Smooth muscle cell (in vitro differentiated cells): ENCODE measurements at regions not wholly inside any gene's neighbourhood (a gene's known extent, or its start where the extent isn't known, plus 50 kb on each side); places are given as distances from the start of the nearest gene placed in this dataset.

Experiments
- DNase-seq: peaks from one replicate; lab custom pipeline; 2025; ENCODE audit not compliant: unreplicated experiment; lab: John Stamatoyannopoulos, UW
- H2AFZ ChIP-seq: fragments of 200-600 bp; sonication (generic); 2 replicates; pipeline ENCODE4 v1.6.0; 2016; ENCODE audit warnings: antibody characterized with exemption, low read depth, mild to moderate bottlenecking
- H3F3A ChIP-seq: fragments of 200-600 bp; sonication (generic); 2 replicates; pipeline ENCODE4 v1.6.0; 2017; ENCODE audit warnings: antibody characterized with exemption, low read depth
- H3K27ac ChIP-seq: fragments of 200-600 bp; sonication (generic); 2 replicates; pipeline ENCODE4 v1.5.1; 2016; ENCODE audit warnings: low read depth, mild to moderate bottlenecking
- H3K27me3 ChIP-seq: fragments of 200-600 bp; sonication (generic); 2 replicates; pipeline ENCODE4 v1.6.1; 2016; ENCODE audit warnings: low read depth, mild to moderate bottlenecking
- H3K36me3 ChIP-seq: fragments of 200-600 bp; sonication (generic); 2 replicates; pipeline ENCODE4 v1.5.1; 2016; ENCODE audit warnings: low read depth
- H3K4me1 ChIP-seq: fragments of 200-600 bp; sonication (generic); 2 replicates; pipeline ENCODE4 v1.5.1; 2016; ENCODE audit warnings: low read depth
- H3K4me2 ChIP-seq: fragments of 200-600 bp; sonication (generic); 2 replicates; pipeline ENCODE4 v1.6.0; 2016; ENCODE audit warnings: mild to moderate bottlenecking
- H3K4me3 ChIP-seq: fragments of 200-600 bp; sonication (generic); 2 replicates; pipeline ENCODE4 v1.5.1; 2016; ENCODE audit warnings: mild to moderate bottlenecking
- H3K79me2 ChIP-seq: fragments of 200-600 bp; sonication (generic); 2 replicates; pipeline ENCODE4 v1.6.0; 2016; ENCODE audit warnings: low read depth, mild to moderate bottlenecking
- H3K9ac ChIP-seq: fragments of 200-600 bp; sonication (generic); 2 replicates; pipeline ENCODE4 v1.6.0; 2016; ENCODE audit warnings: low read depth
- H3K9me3 ChIP-seq: fragments of 200-600 bp; sonication (generic); replicated peaks from 2 replicates; pipeline ENCODE4 v1.5.1; 2016; ENCODE audit warnings: low read depth
- H4K20me1 ChIP-seq: fragments of 200-600 bp; sonication (generic); 2 replicates; pipeline ENCODE4 v1.6.0; 2016; ENCODE audit warnings: low read depth
- WGBS: methylation state at CpG from one replicate; pipeline ENCODE4 v1.1.7; 2016; ENCODE audit warnings: low lambda C conversion rate; 5-methylcytosine and 5-hydroxymethylcytosine counted together
- TF ChIP-seq, protein P1 (sequence below): fragments of 200-600 bp; sonication (generic); IDR thresholded peaks from 2 replicates; pipeline ENCODE4 v1.5.1; 2017; ENCODE audit warnings: borderline replicate concordance, mild to moderate bottlenecking, antibody characterized with exemption; ENCODE audit not compliant: insufficient read depth, poor library complexity, severe bottlenecking

DNA sequence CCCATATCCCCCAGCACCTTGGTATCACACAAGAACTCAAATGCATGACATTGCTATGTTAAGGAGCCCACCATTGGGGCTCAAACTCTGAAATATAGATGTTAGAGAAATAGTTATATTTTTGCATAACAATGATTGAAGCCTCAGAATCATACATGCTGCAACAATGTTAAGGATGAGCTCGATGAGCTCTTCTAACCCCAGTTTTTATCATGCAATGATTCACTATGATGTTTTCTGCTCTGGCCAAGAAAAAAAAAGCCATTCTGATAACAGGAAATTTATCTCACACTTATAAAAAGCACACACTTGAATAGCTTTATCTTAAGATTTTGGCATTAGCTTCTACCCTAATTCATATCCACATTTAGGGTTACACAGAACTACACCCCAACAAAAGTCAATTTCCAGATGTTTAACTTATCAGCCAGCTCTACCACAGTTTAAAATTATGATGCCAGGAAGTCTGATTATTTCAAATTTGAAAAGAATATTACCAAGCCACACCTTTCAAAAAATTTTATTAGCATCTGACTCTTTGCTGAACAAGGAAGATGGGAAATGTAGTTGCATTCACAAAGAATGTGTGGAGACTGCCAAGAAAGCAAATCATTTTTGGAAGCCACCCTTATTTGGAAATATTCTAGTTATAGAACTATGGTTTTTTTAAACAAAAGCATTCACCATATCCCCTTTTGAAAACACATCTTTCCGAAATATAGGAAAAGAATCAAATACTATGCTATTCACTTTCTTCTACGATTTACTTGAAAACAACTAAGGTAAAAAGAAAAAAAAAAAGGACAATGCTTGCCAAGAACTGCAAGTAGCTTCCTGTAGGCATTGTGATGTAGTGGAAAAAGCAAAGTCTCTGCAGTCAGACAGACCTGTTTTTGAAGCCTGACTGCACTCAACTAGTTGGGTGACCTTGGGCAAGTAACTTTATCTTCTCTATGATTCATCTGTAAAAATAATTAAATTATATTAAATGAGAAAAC is 100.8 kb upstream of the PLS3 start:
- no peak overlapping the region for H2AFZ ChIP-seq
- H3K4me1 ChIP-seq, result no peaks in the 10 kb centered on the region
- no peaks in the 10 kb centered on the region for H3K79me2 ChIP-seq
- H3K9ac ChIP-seq, result no peak overlapping the region
- TF ChIP-seq, protein P1, sequence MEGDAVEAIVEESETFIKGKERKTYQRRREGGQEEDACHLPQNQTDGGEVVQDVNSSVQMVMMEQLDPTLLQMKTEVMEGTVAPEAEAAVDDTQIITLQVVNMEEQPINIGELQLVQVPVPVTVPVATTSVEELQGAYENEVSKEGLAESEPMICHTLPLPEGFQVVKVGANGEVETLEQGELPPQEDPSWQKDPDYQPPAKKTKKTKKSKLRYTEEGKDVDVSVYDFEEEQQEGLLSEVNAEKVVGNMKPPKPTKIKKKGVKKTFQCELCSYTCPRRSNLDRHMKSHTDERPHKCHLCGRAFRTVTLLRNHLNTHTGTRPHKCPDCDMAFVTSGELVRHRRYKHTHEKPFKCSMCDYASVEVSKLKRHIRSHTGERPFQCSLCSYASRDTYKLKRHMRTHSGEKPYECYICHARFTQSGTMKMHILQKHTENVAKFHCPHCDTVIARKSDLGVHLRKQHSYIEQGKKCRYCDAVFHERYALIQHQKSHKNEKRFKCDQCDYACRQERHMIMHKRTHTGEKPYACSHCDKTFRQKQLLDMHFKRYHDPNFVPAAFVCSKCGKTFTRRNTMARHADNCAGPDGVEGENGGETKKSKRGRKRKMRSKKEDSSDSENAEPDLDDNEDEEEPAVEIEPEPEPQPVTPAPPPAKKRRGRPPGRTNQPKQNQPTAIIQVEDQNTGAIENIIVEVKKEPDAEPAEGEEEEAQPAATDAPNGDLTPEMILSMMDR, result no peak
- H3K4me2 ChIP-seq, result no peak overlapping the region
- WGBS, result 75% methylated on average over 3 of the region's 3 CpGs
- H4K20me1 ChIP-seq, result no peaks in the 10 kb centered on the region
- H3F3A ChIP-seq, result no peaks in the 10 kb centered on the region
- no peaks in the 10 kb centered on the region for H3K27me3 ChIP-seq
- no peaks in the 10 kb centered on the region for H3K9me3 ChIP-seq
- no peaks in the 10 kb centered on the region for H3K36me3 ChIP-seq
- no peak overlapping the region for H3K27ac ChIP-seq
- no peak for DNase-seq
- H3K4me3 ChIP-seq, result no peak overlapping the region

DNA sequence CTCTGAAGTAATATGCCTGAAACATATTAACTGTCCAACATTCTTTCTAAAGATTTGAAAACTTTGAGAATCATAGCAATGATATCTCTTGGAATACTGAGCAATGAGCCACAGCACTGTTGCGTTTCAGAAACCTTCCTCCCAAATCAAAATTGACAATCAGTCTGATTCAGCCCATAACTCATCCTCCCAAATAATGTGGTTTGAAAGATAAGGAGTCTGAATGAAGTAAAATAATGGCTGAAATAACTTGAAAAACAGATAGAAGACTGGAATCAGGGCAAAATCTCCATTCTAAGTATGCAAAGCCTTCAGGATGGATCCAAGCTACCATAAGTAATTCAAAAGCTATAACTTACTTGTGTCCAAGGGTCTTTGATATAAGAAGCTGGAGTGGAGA is 98.6 kb upstream of the PLS3 start:
- no peaks in the 10 kb centered on the region for H3K36me3 ChIP-seq
- no peak overlapping the region for H3K27ac ChIP-seq
- H3K4me3 ChIP-seq, result no peak overlapping the region
- no peaks in the 10 kb centered on the region for H4K20me1 ChIP-seq
- H3K9ac ChIP-seq, result no peak overlapping the region
- no peaks in the 10 kb centered on the region for H3F3A ChIP-seq
- H3K79me2 ChIP-seq, result no peaks in the 10 kb centered on the region
- TF ChIP-seq, protein P1, result no peak
- H3K9me3 ChIP-seq, result no peaks in the 10 kb centered on the region
- H3K4me2 ChIP-seq, result no peak overlapping the region
- WGBS, result 82% methylated on average over 1 of the region's 1 CpG
- H3K27me3 ChIP-seq, result no peaks in the 10 kb centered on the region
- no peak for DNase-seq
- no peak overlapping the region for H2AFZ ChIP-seq
- no peaks in the 10 kb centered on the region for H3K4me1 ChIP-seq

DNA sequence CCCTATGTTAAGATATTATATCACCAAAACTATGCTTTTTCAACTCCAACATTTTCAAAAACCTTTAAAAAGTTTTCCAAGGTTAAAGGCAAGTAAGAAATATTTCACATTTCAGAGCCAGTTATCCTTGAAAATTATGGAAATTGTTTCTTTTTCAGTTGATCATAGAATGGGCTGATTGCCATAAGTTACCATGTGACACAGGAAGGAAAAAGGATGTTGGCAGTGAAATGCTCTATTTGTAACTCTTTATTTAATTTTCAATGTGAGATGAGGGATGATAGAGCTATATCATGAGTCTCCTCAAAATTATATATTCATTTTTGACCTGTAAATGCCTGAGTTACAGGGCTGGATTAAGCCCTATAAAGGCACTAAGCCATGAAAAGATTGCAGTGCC is 93.0 kb upstream of the PLS3 start:
- H3K36me3 ChIP-seq, result no peaks in the 10 kb centered on the region
- no peak overlapping the region for H2AFZ ChIP-seq
- TF ChIP-seq, protein P1, result no peak
- no peak for DNase-seq
- H4K20me1 ChIP-seq, result no peaks in the 10 kb centered on the region
- H3K27ac ChIP-seq, result no peak overlapping the region
- no peaks in the 10 kb centered on the region for H3K79me2 ChIP-seq
- H3K4me3 ChIP-seq, result no peak overlapping the region
- no peaks in the 10 kb centered on the region for H3K9me3 ChIP-seq
- H3K9ac ChIP-seq, result no peak overlapping the region
- no peaks in the 10 kb centered on the region for H3F3A ChIP-seq
- H3K4me2 ChIP-seq, result no peak overlapping the region
- H3K27me3 ChIP-seq, result no peaks in the 10 kb centered on the region
- no peaks in the 10 kb centered on the region for H3K4me1 ChIP-seq

DNA sequence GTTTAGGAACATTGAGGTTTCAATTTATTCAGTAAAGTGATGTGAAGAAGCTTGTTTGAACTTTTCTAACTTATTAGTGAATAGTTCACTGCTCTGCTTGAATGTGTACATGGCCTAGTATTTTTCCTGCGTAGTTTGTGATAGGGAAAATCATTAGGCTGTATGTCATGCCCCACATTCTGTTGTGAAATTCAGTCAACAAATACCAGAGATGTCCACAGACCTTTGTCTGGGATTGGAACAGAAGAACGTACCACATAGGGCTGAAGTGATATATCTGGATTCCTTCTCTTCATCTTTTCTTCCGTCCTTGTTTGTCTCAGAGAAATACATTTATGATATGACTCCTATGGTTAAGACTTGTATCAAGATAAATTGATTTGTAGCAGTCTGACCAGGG is 88.8 kb upstream of the PLS3 start:
- H3K27me3 ChIP-seq, result no peaks in the 10 kb centered on the region
- H3K4me2 ChIP-seq, result no peak overlapping the region
- no peak overlapping the region for H3K9ac ChIP-seq
- TF ChIP-seq, protein P1, result no peak
- WGBS, result 78% methylated on average over 3 of the region's 3 CpGs
- H3K79me2 ChIP-seq, result no peaks in the 10 kb centered on the region
- no peak overlapping the region for H3K4me3 ChIP-seq
- no peaks in the 10 kb centered on the region for H4K20me1 ChIP-seq
- no peak overlapping the region for H2AFZ ChIP-seq
- no peaks in the 10 kb centered on the region for H3F3A ChIP-seq
- no peaks in the 10 kb centered on the region for H3K4me1 ChIP-seq
- no peak for DNase-seq
- no peaks in the 10 kb centered on the region for H3K9me3 ChIP-seq
- H3K27ac ChIP-seq, result no peak overlapping the region
- no peaks in the 10 kb centered on the region for H3K36me3 ChIP-seq
